Muscle of leg (tissue), 3 donors: ENCODE measurements at regions not wholly inside any gene's neighbourhood (a gene's known extent, or its start where the extent isn't known, plus 50 kb on each side); places are given as distances from the start of the nearest gene placed in this dataset.

ENCODE experiments used
- DNase-seq: peaks from one replicate; pipeline ENCODE4 v3.0.0; 2013
- H3K27ac ChIP-seq: one replicate; pipeline ENCODE4 v1.5.1; 2013; ENCODE audit warnings: mild to moderate bottlenecking, low read length, control low read depth
- H3K27me3 ChIP-seq: one replicate; pipeline ENCODE4 v1.6.1; 2013; ENCODE audit warnings: low read length; ENCODE audit not compliant: control insufficient read depth, insufficient read depth
- H3K36me3 ChIP-seq: one replicate; pipeline ENCODE4 v1.6.1; 2013; ENCODE audit warnings: low read length; ENCODE audit not compliant: control insufficient read depth, insufficient read depth
- H3K4me1 ChIP-seq: one replicate; pipeline ENCODE4 v1.6.1; 2013; ENCODE audit warnings: low read length; ENCODE audit not compliant: control insufficient read depth, insufficient read depth
- H3K4me3 ChIP-seq: one replicate; pipeline ENCODE4 v1.5.1; 2013; ENCODE audit warnings: low read length, control low read depth
- H3K9me3 ChIP-seq: replicated peaks from 2 replicates; pipeline ENCODE4 v1.6.1; 2013; ENCODE audit warnings: low read depth, low read length; ENCODE audit not compliant: control insufficient read depth
- WGBS: methylation state at CpG from one replicate; pipeline ENCODE4 v1.1.5; 2013; ENCODE audit warnings: missing lambda C conversion rate; ENCODE audit not compliant: insufficient coverage; 5-methylcytosine and 5-hydroxymethylcytosine counted together

DNA sequence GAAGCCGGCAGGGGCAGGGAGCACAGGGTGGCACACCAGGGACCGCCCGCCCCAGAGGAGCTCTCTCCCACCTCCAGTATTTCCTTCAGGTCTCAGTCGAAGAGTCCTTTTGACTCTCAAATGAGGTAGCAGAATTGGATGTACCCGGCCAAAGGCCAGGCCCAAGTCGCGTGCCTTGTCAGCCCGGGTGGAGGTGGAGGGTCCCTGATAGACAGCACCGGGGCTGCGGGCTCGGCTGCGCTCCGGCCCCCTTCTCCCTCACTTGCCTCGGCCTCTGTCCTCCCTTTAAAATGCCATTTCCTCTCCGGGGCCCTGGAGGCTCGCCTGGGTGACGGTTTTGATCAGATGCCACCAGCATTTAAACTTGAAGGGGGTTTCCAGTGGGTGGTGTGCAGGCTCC, 198.9 kb upstream of the SOX11 start:
- no peaks in the 10 kb centered on the region for H3K9me3 ChIP-seq
- H3K27ac ChIP-seq = no peak overlapping the region
- WGBS = 91% methylated on average over 13 of the region's 17 CpGs
- no peaks in the 10 kb centered on the region for H3K36me3 ChIP-seq
- H3K4me3 ChIP-seq = no peak overlapping the region
- no peak for DNase-seq
- H3K4me1 ChIP-seq = no peaks in the 10 kb centered on the region
- H3K27me3 ChIP-seq = no peaks in the 10 kb centered on the region

DNA sequence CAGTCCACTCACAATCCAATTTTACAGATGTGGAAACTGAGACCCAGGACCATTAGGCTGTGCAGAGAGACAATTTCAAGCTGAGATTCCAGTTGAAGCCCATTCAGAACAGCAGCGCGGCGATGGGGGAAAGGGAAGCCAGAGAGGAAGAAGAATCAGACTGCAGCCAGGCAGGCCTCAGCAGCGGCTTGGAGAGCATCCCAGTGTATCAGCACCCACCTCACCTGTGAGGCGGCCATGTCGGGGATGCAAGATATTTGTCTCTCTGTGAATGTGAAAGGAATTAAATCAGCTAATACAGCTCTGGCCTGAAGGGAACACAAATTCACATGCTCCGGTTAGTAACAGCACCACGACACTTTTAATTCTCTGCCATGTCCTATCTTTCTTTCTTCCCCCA, 198.0 kb upstream of the SOX11 start:
- Histone ChIP-seq H3K27ac (no peak overlapping the region), H3K4me1 (no peaks in the 10 kb centered on the region), H3K36me3 (no peaks in the 10 kb centered on the region), H3K27me3 (no peaks in the 10 kb centered on the region), H3K9me3 (no peaks in the 10 kb centered on the region), H3K4me3 (no peak overlapping the region)
- 87% methylated on average over 6 of the region's 8 CpGs for WGBS
- no peak for DNase-seq

DNA sequence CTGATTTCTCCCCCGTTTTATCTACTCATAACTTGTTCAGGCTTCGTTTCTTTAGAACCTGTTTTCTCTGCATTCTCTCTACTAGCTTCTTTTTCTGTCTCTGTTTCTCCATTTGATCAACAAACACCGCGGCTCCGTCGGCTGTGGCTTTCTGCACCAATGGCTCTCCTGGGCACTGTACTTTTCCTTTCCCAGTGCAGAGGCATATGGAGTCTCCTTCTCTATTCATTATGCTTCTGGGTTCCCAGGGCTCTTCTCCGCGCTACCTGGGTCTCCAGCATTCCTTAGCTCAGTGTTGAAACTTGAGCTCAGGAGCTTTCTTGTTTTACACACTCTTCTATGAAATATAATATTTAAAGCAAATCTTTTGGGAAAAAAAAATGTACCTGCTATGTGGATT, 196.6 kb upstream of the SOX11 start:
- Histone ChIP-seq H3K4me1 (no peaks in the 10 kb centered on the region), H3K36me3 (no peaks in the 10 kb centered on the region), H3K27ac (no peak overlapping the region), H3K27me3 (no peaks in the 10 kb centered on the region), H3K9me3 (no peaks in the 10 kb centered on the region), H3K4me3 (no peak overlapping the region)
- 41% methylated on average over 6 of the region's 8 CpGs for WGBS
- DNase-seq = no peak

DNA sequence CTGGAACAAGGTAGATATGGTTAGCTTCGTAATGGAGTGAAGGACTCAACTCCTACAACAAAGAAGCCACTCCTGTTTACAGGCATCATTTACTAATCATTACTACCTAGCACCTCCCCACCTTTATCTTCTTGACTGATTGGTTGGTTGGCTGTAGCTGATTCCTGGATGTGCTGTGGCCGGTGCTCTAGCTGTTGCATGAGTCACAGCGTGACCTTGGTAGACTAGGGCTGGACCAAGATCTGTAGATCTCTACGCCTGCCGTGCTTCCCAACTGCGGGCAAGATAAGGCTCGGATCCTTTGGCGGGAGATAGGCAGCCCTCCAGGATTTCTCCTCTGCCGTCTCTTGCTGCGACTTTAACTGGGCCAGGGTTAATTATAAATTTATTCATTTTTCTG, 194.3 kb upstream of the SOX11 start:
- Histone ChIP-seq H3K4me1 (no peaks in the 10 kb centered on the region), H3K27me3 (no peaks in the 10 kb centered on the region), H3K27ac (no peak overlapping the region), H3K9me3 (no peaks in the 10 kb centered on the region), H3K4me3 (no peak overlapping the region), H3K36me3 (no peaks in the 10 kb centered on the region)
- no peak for DNase-seq
- WGBS = 90% methylated on average over 6 of the region's 10 CpGs

DNA sequence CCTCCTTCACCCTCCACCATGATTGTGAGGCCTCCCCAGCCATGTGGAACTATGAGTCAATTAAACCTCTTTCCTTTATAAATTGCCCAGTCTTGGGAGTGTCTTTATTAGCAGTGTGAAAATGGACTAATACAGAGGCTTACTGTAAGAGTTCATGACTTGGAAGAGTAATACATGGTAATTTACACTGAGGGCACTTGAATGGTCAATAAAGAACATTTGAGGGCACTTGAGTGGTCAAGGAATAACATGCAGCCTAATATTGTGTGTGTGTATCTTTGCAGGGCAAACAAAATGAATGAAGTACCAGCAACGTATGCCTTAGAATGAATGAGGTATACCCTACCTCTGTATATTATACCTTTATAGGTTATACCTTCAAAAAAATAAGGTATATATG, 190.4 kb upstream of the SOX11 start:
- Histone ChIP-seq H3K9me3 (no peaks in the 10 kb centered on the region), H3K27me3 (no peaks in the 10 kb centered on the region), H3K4me1 (no peaks in the 10 kb centered on the region), H3K27ac (no peak overlapping the region), H3K4me3 (no peak overlapping the region), H3K36me3 (no peaks in the 10 kb centered on the region)
- DNase-seq = no peak
- no CpG with 5 or more reads among the region's 1 CpG for WGBS

DNA sequence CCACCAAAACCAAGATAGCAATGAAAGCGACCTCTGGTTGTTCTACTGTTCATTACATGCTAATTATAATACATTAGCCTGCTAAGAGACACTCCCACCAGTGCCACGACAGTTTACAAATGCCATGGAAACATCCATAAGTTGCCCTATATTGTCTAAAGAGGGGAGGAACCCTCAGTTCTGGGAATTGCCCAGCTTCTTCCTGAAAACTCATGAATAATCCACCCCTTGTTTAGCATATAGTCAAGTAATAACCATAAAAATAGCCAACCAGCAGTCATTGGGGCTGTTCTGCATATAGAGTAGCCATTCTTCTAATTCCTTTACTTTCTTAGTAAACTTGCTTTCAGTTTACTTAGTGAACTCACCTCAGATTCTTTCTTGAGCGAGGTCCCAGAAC, 189.8 kb upstream of the SOX11 start:
- Histone ChIP-seq H3K4me3 (no peak overlapping the region), H3K36me3 (no peaks in the 10 kb centered on the region), H3K27ac (no peak overlapping the region), H3K9me3 (no peaks in the 10 kb centered on the region), H3K4me1 (no peaks in the 10 kb centered on the region), H3K27me3 (no peaks in the 10 kb centered on the region)
- no CpG with 5 or more reads among the region's 3 CpGs for WGBS
- no peak for DNase-seq

DNA sequence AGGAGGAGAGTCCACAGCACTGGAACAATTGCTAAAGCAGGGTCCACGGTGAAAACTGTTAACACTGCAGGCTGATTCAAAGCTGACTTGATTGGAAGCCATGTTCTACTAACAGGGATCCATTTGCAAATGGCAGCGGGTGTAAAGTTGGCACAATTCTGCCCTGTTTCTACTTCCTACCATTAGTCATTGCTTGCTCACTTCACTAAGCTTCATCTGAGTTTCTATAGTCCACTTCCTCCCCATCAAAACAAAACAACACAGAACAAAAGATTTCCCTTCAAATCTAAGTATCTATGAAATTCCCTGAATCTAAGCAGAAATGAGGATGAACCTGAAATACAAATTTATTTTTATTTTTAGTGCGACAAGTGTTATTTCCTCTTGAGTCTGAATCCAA, 187.4 kb upstream of the SOX11 start:
- Histone ChIP-seq H3K27me3 (no peaks in the 10 kb centered on the region), H3K9me3 (no peaks in the 10 kb centered on the region), H3K27ac (no peak overlapping the region), H3K4me1 (no peaks in the 10 kb centered on the region), H3K36me3 (no peaks in the 10 kb centered on the region), H3K4me3 (no peak overlapping the region)
- no peak for DNase-seq
- 93% methylated on average over 3 of the region's 3 CpGs for WGBS

DNA sequence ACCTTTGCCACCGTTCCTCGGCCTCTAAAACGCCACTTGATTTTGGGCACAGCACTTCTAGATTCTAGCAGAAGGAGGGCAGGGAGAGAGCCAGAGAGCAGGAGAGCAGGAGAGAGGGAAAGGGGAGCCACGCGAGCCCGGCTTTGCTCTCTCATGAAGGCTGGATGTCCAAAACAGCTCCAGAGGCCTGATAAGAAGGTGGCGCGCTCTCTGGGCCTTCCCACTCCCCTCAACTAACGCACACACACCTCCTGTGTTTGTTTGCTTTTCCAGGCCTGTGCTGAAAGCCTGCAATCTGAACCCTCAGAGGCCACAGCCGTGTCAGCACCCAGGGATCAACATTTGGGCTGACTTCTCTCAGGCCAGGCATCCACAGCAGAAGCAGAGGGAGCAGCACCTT, 184.8 kb upstream of the SOX11 start:
- WGBS = 65% methylated on average over 2 of the region's 10 CpGs
- Histone ChIP-seq H3K4me1 (no peaks in the 10 kb centered on the region), H3K9me3 (no peaks in the 10 kb centered on the region), H3K27me3 (no peaks in the 10 kb centered on the region), H3K36me3 (no peaks in the 10 kb centered on the region), H3K4me3 (no peak overlapping the region), H3K27ac (no peak overlapping the region)
- DNase-seq = no peak

DNA sequence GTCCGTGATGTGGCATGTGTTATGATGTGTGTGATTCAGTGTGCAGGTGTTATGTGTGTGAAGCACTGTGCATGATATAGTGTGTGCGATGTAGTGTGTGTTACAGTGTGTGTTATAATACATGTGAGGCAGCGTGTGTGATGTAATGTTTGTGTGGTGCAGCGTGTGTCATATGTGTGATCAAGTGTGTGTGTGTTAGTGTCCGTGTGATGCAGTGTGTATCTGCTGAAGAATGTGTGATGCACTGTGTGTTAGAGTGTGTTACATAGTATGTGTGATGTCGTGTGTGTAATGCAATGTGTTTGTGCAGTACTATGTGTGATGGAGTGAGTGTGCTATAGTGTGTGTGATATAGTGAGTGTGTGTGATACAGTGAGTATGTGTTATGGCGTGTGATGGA, 182.8 kb upstream of the SOX11 start:
- 94% methylated on average over 7 of the region's 7 CpGs for WGBS
- DNase-seq = no peak

DNA sequence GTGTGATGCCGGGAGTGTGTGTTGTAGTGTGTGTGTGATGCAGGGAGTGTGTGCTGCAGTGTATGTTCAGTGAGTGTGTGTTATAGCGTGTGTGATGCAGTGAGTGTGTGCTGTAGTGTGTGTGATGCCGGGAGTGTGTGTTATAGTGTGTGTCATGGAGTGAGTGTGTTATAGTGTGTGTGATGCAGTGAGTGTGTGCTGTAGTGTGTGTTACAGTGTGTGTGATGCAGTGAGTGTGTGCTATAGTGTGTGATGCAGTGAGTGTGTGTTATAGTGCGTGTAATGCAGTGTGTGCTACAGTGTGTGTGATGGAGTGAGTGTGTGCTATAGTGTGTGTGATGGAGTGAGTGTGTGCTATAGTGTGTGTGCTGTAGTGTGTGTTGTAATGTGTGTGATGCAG, 182.1 kb upstream of the SOX11 start:
- Histone ChIP-seq H3K36me3 (no peaks in the 10 kb centered on the region), H3K27me3 (no peaks in the 10 kb centered on the region), H3K4me1 (no peaks in the 10 kb centered on the region), H3K9me3 (no peaks in the 10 kb centered on the region), H3K27ac (no peak overlapping the region), H3K4me3 (no peak overlapping the region)
- no peak for DNase-seq
- WGBS = 77% methylated on average over 4 of the region's 4 CpGs

More for the DNA sequence above, 182.8 kb upstream of the SOX11 start:
- Histone ChIP-seq H3K4me1 (no peaks in the 10 kb centered on the region), H3K27me3 (no peaks in the 10 kb centered on the region), H3K36me3 (no peaks in the 10 kb centered on the region), H3K9me3 (no peaks in the 10 kb centered on the region), H3K27ac (no peak overlapping the region), H3K4me3 (no peak overlapping the region)

DNA sequence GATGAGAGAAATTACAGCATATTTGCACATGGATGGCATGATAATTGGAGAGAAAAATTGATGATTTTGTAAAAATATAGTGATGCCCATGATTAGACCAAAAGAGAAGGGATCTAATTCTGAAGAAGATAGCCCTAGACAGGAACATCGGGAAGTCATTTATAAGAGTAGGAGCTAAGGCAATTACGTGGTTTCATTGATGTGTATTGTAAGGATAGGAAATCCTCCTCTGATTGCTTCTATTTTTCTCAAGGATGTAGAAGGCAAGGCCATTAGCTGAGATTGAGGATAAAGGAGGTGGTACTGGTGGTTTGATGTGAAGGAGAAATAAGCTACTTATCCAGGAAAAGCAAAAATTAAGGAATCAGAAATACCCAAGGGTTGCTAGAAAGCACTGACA, 176.5 kb upstream of the SOX11 start:
- H3K27me3 ChIP-seq = no peaks in the 10 kb centered on the region
- no CpG with 5 or more reads among the region's 2 CpGs for WGBS
- no peaks in the 10 kb centered on the region for H3K9me3 ChIP-seq
- no peaks in the 10 kb centered on the region for H3K36me3 ChIP-seq
- no peak overlapping the region for H3K4me3 ChIP-seq
- H3K27ac ChIP-seq = no peak overlapping the region
- DNase-seq = no peak
- H3K4me1 ChIP-seq = peaks cover 4% of the 10 kb centered on the region
